HG03342 (cell line): ENCODE measurements at regions not wholly inside any gene's neighbourhood (a gene's known extent, or its start where the extent isn't known, plus 50 kb on each side); places are given as distances from the start of the nearest gene placed in this dataset.

Source experiments
- ATAC-seq: cut with Tn5 transposase; IDR thresholded peaks from one replicate; pipeline ENCODE4 v1.9.1; 2021; ENCODE audit warnings: mild to moderate bottlenecking, moderate library complexity; ENCODE audit not compliant: unreplicated experiment

DNA sequence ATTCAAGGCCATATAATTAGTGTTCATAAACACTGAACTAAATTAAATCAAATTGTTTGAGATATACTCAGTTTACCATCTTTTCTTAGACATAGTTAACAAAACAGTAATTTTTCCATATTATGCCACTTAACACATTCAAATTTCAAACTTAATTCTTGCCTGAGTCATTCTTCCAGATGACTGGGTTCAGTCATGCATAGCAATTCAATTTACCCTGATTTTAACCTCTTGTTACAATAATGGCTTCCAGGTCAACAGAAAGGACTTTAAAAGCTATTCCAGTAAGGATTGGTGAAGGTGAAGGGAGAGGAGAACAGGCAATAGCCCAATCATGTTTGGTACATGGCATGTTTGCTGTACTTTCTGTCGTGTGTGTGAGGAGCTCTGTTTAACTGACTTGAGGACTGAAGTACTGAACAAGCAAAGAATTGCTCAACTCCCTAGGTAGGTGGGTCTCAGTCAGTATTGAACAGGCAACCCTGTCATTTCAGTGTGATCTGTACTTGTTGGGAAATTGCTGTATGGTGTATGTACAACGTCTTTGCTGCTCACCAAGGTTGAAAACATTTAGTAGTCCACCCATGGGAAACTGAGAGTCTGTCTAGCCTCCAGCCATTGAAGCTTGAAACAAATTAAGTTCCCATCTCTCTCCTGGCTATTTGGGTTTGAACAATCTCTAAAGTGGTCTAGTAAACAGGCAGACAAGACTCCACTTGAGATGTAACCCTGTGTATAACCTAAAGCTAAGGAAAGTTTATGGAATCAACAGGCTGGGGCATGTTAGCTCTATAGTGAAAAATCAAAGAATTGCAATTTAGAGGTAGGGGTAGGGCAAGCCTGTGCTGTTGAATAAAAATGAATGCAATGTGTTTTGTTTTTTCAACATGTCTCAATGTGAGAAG, 327.2 kb downstream of the BTG1 start:
- no peak for ATAC-seq

GRCh38 chr12:91817517-91817916, 328.1 kb downstream of the BTG1 start:
- no peak for ATAC-seq

DNA sequence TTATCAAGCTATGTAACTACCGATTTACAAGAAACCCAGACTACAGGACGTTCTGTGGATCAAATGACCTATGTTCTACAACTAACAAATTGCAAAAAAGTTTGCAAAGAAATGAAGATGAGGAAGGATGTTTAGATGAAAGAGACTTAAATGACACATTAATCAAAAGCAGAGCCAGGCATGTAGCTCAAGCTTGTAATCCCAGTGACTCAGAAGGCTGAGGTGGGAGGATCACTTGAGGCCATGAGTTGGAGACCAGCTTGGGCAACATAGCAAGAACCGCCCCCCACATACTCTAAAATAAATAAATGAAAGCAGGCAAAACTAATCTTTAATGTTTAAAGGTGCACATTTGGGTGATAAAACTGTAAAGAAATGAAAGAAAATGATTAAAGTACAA, 331.9 kb downstream of the BTG1 start:
- ATAC-seq = no peak

GRCh38 chr12:91811481-91812287, 334.0 kb downstream of the BTG1 start:
- peak; percentile 86 for ATAC-seq

DNA sequence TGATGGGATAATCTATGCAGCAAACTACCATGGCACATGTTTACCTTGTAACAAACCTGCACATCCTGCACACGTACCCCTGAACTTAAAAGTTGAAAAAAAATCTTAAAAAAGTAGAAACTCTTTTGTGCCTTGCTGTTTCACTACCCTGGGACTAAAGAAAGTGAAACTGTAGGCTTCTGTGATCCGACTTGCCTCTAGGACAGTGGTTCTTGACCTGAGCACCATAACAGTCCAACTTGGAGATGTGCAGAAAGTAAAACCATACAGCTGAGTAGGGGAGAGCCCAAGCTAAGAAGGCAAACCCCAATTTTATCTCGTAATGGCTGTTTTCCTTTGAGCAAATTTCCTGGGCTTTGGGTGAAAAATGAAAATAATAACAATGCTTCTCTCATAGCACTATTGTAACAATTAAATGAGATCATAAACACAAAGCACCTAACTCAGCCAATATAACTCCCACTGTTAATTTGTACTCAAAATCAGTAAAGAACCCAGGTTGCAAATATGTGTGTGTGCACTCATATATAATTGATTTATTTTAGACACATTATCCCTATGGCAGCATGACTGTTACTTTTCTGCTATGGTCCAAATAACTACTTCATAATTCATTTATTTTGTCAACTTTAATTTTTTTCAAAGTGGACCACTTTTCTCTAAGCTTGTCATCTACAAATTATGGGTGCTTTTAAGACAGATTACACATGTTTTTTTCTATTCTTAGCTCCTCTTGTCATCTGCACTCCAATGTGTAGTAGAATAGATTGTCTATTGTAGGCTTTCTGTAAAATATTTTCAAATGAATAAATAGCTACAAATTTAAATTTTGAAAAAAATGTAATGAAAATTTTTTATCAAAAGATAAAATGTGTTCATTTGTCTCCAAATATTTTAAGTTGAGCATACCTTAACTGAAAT, 334.9 kb downstream of the BTG1 start:
- ATAC-seq = no peak

- ATAC-seq = no peak
Observed at GRCh38 chr12:91810077-91810476, 335.6 kb downstream of the BTG1 start.

DNA sequence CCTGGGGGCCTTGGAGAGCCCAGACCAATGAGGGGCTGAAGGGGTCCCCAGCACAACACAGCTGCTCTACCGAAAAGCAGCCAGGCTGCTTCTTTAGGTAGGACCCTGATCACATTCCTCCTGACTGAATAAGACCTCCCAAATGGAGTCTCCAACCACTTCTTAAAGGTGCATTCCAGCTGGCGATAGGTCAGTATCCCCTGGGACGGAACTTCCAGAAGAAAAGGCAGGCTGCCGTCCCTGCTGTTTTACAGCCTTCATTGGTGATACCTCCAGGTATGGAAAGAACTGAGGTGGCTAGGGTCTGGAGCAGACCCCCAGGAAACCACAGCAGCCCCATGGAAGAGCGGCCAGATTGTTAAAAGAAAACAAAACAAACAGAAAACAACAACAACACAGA, 340.6 kb downstream of the BTG1 start:
- no peak for ATAC-seq

GRCh38 chr12:91804533-91804932, 341.1 kb downstream of the BTG1 start:
- no peak for ATAC-seq

GRCh38 chr12:91801048-91801447, 344.6 kb downstream of the BTG1 start:
- ATAC-seq = no peak

- ATAC-seq = no peak
Observed at GRCh38 chr12:91793676-91794075, 352.0 kb downstream of the BTG1 start.

DNA sequence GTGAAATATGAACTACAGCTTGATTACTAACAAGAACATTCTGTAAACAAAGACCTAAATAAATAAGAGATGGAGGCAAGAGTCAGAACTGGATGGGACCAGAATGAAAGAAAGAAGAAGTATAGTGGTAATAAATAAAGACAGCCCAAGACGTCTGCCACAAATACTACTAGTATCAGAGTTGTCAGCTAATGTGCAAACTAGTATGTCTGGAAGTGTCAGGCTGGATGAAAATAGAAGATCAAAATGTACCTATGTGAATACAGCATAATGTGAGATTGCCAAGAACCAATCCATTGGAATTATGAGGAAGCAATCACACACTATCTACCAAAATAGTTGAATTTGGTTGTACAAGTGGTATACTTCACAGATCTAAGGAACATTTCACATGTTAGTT, 353.0 kb downstream of the BTG1 start:
- no peak for ATAC-seq

DNA sequence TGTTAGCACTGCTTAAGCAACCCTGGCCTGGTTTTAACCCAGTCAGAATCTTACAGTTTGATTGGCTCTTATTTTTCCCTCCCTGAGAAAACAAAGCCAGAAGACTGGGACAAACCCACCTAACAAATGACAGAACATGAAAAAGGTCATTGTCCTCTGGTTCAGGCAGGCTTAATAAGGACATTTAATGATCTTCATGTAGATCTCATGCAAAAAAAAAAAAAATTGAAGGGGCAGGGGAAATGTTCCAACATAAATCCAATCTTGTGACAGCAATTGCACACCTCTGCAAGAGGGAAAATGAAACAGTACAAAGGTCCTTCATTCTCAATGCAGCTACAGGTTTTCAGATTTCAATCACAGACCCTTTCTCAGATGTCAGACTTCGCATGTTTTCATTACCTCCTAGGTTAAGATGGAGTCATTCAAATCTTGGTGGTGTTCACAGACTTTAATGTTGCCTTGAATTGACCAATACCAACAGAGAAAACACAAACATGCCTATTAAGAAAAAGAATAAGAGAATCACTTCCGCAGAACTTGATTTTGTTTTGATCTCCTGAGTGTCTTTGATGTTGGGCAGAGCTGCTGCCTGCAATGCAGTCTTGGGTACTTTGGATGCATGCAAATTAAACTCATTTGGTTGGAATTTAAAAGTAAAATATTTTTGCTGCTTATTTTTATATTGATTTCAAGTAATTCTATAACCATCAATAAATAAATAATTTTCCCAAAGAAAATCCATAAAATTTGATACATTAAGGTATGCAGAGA, 359.0 kb downstream of the BTG1 start:
- ATAC-seq = no peak

GRCh38 chr12:91785655-91786498, 359.8 kb downstream of the BTG1 start:
- no peak for ATAC-seq

GRCh38 chr12:91781114-91781513, 364.5 kb downstream of the BTG1 start:
- no peak for ATAC-seq

DNA sequence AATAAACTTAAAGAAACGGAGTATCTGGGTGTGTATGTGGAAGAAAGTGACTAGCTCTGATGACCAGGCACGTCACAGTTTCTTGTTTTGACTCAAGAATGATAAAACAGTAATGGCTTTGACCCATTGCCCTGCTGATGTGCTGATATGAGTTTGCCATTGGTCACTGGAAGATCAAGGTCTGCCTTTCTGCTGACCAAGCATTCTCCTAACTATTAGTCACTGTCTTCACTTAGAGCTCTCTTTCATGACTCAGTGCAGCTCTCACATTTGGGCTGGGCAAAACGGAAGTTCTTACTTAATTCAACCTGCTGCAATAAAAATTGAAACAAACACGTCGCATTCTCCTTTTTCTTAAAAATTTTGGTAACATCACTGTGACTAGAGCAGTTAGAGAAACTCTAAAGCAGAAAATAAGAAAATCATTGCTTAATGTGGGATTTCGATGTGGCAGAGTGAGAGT, 366.7 kb downstream of the BTG1 start:
- peak; percentile 97 for ATAC-seq

GRCh38 chr12:91778091-91778832, 367.4 kb downstream of the BTG1 start:
- ATAC-seq = peak; percentile 45

- ATAC-seq = no peak
Observed at GRCh38 chr12:91777268-91777992, 368.2 kb downstream of the BTG1 start.

DNA sequence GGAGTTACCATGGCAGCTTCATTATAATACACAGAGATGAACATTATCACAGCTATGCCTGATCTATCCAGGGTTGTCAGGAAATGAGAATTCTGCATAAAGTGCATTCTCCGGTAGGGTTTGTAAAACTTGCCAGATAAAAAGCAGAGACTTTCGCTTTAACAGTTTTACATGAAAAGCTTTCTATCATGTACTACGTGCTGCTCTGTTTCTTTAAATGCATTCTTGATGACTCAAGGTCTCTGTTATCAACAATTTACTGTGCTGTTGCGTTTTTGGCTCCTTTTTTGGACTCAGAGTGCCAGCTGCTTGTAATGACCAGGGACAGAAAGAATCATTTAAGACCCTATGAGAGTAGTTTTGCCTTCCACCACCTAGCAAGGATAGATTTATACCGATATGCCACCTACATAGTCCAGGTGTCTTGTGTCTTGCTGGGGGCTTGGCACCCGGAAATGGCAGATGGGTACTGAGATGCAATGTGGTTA, 371.2 kb downstream of the BTG1 start:
- no peak for ATAC-seq
